H1 (cell line): ENCODE measurements at regions not wholly inside any gene's neighbourhood (a gene's known extent, or its start where the extent isn't known, plus 50 kb on each side); places are given as distances from the start of the nearest gene placed in this dataset.

ENCODE experiments used
- CTCF ChIA-PET: fragments of 300-600 bp; sonication (Branson Sonifier 250); formaldehyde crosslinking; loops from one replicate; lab custom pipeline; 2021; ENCODE audit not compliant: partially characterized antibody; lab: Charles Lee
- POLR2A ChIA-PET: fragments of 300-600 bp; sonication (Branson Sonifier 250); formaldehyde crosslinking; loops from one replicate; lab custom pipeline; 2021; ENCODE audit warnings: inconsistent platforms; ENCODE audit not compliant: partially characterized antibody; lab: Charles Lee
- DNase-seq, 2 experiments: peaks; one replicate each; pipeline versions ENCODE4 v3.0.0 to v3.0.0-alpha.2; 2010 to 2022; ENCODE audit warnings: low spot score in 2 of 2, low read depth in 1 of 2, mixed read lengths in 1 of 2
- FAIRE-seq: peaks from 2 replicates; lab custom pipeline; 2011; peaks lifted over from hg19 to GRCh38; lab: Jason Lieb, UNC
- H2AFZ ChIP-seq: 2 replicates; pipeline ENCODE4 v1.8.1; 2012; ENCODE audit warnings: low read length, inconsistent platforms
- H2AK5ac ChIP-seq: 2 replicates; pipeline ENCODE4 v1.6.1; 2013; ENCODE audit warnings: low read depth, low read length
- H2BK120ac ChIP-seq: replicated peaks from 2 replicates; pipeline ENCODE3; 2013; ENCODE audit warnings: low read depth, low read length, inconsistent platforms
- H2BK12ac ChIP-seq: 2 replicates; pipeline ENCODE4 v1.6.1; 2013; ENCODE audit warnings: low read depth, low read length
- H2BK15ac ChIP-seq: 2 replicates; pipeline ENCODE4 v1.6.1; 2013; ENCODE audit warnings: low read length
- H2BK20ac ChIP-seq: 2 replicates; pipeline ENCODE4 v1.6.1; 2013; ENCODE audit warnings: low read length
- H2BK5ac ChIP-seq: 2 replicates; pipeline ENCODE4 v1.6.1; 2013; ENCODE audit warnings: low read depth, low read length
- H3K14ac ChIP-seq: 2 replicates; pipeline ENCODE4 v1.6.1; 2013; ENCODE audit warnings: inconsistent platforms; ENCODE audit not compliant: insufficient read length
- H3K18ac ChIP-seq: 2 replicates; pipeline ENCODE4 v1.6.1; 2013; ENCODE audit warnings: low read length; ENCODE audit errors: extremely low read depth
- H3K23ac ChIP-seq: 2 replicates; pipeline ENCODE4 v1.6.1; 2013; ENCODE audit warnings: inconsistent platforms; ENCODE audit not compliant: insufficient read length
- H3K23me2 ChIP-seq: 2 replicates; pipeline ENCODE4 v1.6.1; 2013; ENCODE audit warnings: low read depth, low read length
- H3K27ac ChIP-seq: 2 replicates; pipeline ENCODE4 v1.6.1; 2011; ENCODE audit warnings: low read depth, low read length, inconsistent platforms
- H3K27me3 ChIP-seq, 4 experiments: replicated peaks in 1 of 4; 1 replicate in 1 of 4; 2 replicates in 3 of 4; pipeline versions ENCODE4 v1.6.1 to v1.8.1; 2011 to 2013; ENCODE audit warnings: low read length in 3 of 4, mild to moderate bottlenecking in 3 of 4, inconsistent platforms in 2 of 4, mixed read lengths in 2 of 4, moderate library complexity in 1 of 4; ENCODE audit not compliant: control insufficient read depth in 3 of 4, insufficient read depth in 3 of 4; ENCODE audit errors: extremely low read depth in 1 of 4
- H3K36me3 ChIP-seq, 4 experiments: 2 replicates each; pipeline versions ENCODE4 v1.6.1 to v1.8.1; 2011 to 2013; ENCODE audit warnings: mild to moderate bottlenecking in 4 of 4, low read length in 3 of 4, moderate library complexity in 2 of 4, control low read depth in 1 of 4, inconsistent platforms in 1 of 4; ENCODE audit not compliant: insufficient read depth in 4 of 4, control insufficient read depth in 2 of 4
- H3K4ac ChIP-seq: replicated peaks from 2 replicates; pipeline ENCODE3; 2013; ENCODE audit warnings: low read length, low read depth, mixed read lengths, inconsistent platforms; ENCODE audit not compliant: insufficient read length
- H3K4me1 ChIP-seq, 4 experiments: replicated peaks in 1 of 4; 1 replicate in 1 of 4; 2 replicates in 3 of 4; pipeline versions ENCODE4 v1.6.1 to v1.8.1; 2011 to 2013; ENCODE audit warnings: low read length in 3 of 4, inconsistent platforms in 2 of 4, mixed read lengths in 1 of 4; ENCODE audit not compliant: insufficient read depth in 4 of 4, control insufficient read depth in 3 of 4
- H3K4me2 ChIP-seq, 2 experiments: 2 replicates each; pipeline versions ENCODE4 v1.6.1 to v1.8.1; 2011 to 2013; ENCODE audit warnings: low read depth in 2 of 2, low read length in 2 of 2, control low read depth in 1 of 2, inconsistent platforms in 1 of 2, mild to moderate bottlenecking in 1 of 2; ENCODE audit not compliant: insufficient read depth in 1 of 2
- H3K4me3 ChIP-seq, 4 experiments: fragments of 200-600, 300-600 bp in 1 of 4; sonication (generic), shearing (Covaris generic), sonication (Bioruptor Twin) in 1 of 4; 2 replicates each; pipeline versions ENCODE4 v1.5.1 to v1.8.1; 2011 to 2016; ENCODE audit warnings: low read length in 4 of 4, low read depth in 3 of 4, control low read depth in 2 of 4, inconsistent platforms in 2 of 4, mild to moderate bottlenecking in 2 of 4, mixed read lengths in 1 of 4, moderate library complexity in 1 of 4; ENCODE audit not compliant: insufficient read depth in 2 of 4; ENCODE audit errors: extremely low read depth in 1 of 4
- H3K56ac ChIP-seq: replicated peaks from 2 replicates; pipeline ENCODE3; 2013; ENCODE audit warnings: low read depth, mild to moderate bottlenecking, mixed read lengths, low read length, inconsistent platforms; ENCODE audit not compliant: insufficient read length
- H3K79me1 ChIP-seq: 2 replicates; pipeline ENCODE4 v1.6.1; 2013; ENCODE audit warnings: low read depth, low read length, control low read depth
- H3K79me2 ChIP-seq, 2 experiments: 2 replicates each; pipeline versions ENCODE4 v1.6.1 to v1.8.1; 2012 to 2013; ENCODE audit warnings: low read length in 2 of 2, mild to moderate bottlenecking in 2 of 2, inconsistent platforms in 1 of 2; ENCODE audit not compliant: insufficient read depth in 2 of 2, control insufficient read depth in 1 of 2
- H3K9ac ChIP-seq, 4 experiments: replicated peaks in 1 of 4; 1 replicate in 1 of 4; 2 replicates in 3 of 4; pipeline versions ENCODE4 v1.6.1 to v1.8.1; 2011 to 2013; ENCODE audit warnings: low read depth in 3 of 4, low read length in 3 of 4, control low read depth in 2 of 4, mild to moderate bottlenecking in 2 of 4, moderate library complexity in 2 of 4, inconsistent platforms in 1 of 4; ENCODE audit errors: extremely low read depth in 1 of 4
- H3K9me3 ChIP-seq, 2 experiments: 2 replicates each; pipeline versions ENCODE4 v1.6.1 to v1.8.1; 2012 to 2013; ENCODE audit warnings: mild to moderate bottlenecking in 2 of 2, moderate library complexity in 2 of 2, control low read depth in 1 of 2, inconsistent platforms in 1 of 2, low read depth in 1 of 2, low read length in 1 of 2, mixed read lengths in 1 of 2; ENCODE audit not compliant: insufficient read depth in 2 of 2
- H4K20me1 ChIP-seq, 2 experiments: replicated peaks in 1 of 2; 2 replicates each; pipeline versions ENCODE3 to v1.8.1; 2011 to 2013; ENCODE audit warnings: inconsistent platforms in 2 of 2, low read length in 2 of 2, mild to moderate bottlenecking in 1 of 2; ENCODE audit not compliant: insufficient read depth in 2 of 2, control insufficient read depth in 1 of 2
- H4K5ac ChIP-seq: 2 replicates; pipeline ENCODE4 v1.6.1; 2013; ENCODE audit warnings: low read length, low read depth, mixed read lengths, inconsistent platforms; ENCODE audit not compliant: insufficient read length
- H4K8ac ChIP-seq: 2 replicates; pipeline ENCODE4 v1.8.0; 2013; ENCODE audit warnings: mild to moderate bottlenecking, moderate library complexity, low read length, inconsistent platforms; ENCODE audit not compliant: insufficient read depth; ENCODE audit errors: extremely low read depth
- H4K91ac ChIP-seq: replicated peaks from 2 replicates; pipeline ENCODE3; 2013; ENCODE audit warnings: low read length, mixed read lengths, inconsistent platforms; ENCODE audit not compliant: insufficient read length
- BACH1 ChIP-seq: IDR thresholded peaks from 2 replicates; pipeline ENCODE4 v1.6.1; 2012; ENCODE audit warnings: low read length, improper control_type of control experiment
- CBX5 ChIP-seq: fragments of 300-800, 300-1000 bp; sonication (generic); IDR thresholded peaks from 2 replicates; pipeline ENCODE4 v1.7.1; 2016; ENCODE audit warnings: antibody characterized with exemption, low read length, low read depth
- CHD1 ChIP-seq: IDR thresholded peaks from 2 replicates; pipeline ENCODE4 v1.6.1; 2012; ENCODE audit warnings: low read depth, low read length, improper control_type of control experiment
- EP300 ChIP-seq, 2 experiments: IDR thresholded peaks; 1 replicate in 1 of 2; 2 replicates in 1 of 2; pipeline ENCODE4 v1.6.1; 2011 to 2012; ENCODE audit warnings: low read depth in 2 of 2, low read length in 2 of 2, mild to moderate bottlenecking in 2 of 2, borderline replicate concordance in 1 of 2, inconsistent platforms in 1 of 2, moderate library complexity in 1 of 2
- JUN ChIP-seq: IDR thresholded peaks from 2 replicates; pipeline ENCODE4 v1.6.1; 2011; ENCODE audit warnings: low read depth, mild to moderate bottlenecking, improper control_type of control experiment, low read length
- KDM4A ChIP-seq: IDR thresholded peaks from one replicate; pipeline ENCODE4 v1.7.1; 2012; ENCODE audit warnings: low read depth, mild to moderate bottlenecking, moderate library complexity, low read length, inconsistent platforms; ENCODE audit not compliant: severe bottlenecking
- POLR2AphosphoS5 ChIP-seq: IDR thresholded peaks from 2 replicates; pipeline ENCODE4 v1.6.1; 2011; ENCODE audit warnings: low read depth, low read length
- RAD21 ChIP-seq, 2 experiments: IDR thresholded peaks in 1 of 2; conservative IDR thresholded peaks in 1 of 2; 2 replicates each; pipeline ENCODE4 v1.6.1; 2011; ENCODE audit warnings: low read depth in 2 of 2, low read length in 2 of 2, improper control_type of control experiment in 1 of 2, inconsistent platforms in 1 of 2, mild to moderate bottlenecking in 1 of 2, moderate library complexity in 1 of 2
- RNF2 ChIP-seq: fragments of 200-900, 300-1000 bp; sonication (generic); IDR thresholded peaks from 2 replicates; pipeline ENCODE4 v1.7.1; 2016; ENCODE audit warnings: borderline replicate concordance, low read depth, mild to moderate bottlenecking, antibody characterized with exemption, low read length; ENCODE audit not compliant: poor library complexity, severe bottlenecking; ENCODE audit errors: missing control alignments
- SRF ChIP-seq: IDR thresholded peaks from 2 replicates; pipeline ENCODE4 v1.6.1; 2011; ENCODE audit warnings: mild to moderate bottlenecking, low read depth, low read length, moderate library complexity
- TBP ChIP-seq: IDR thresholded peaks from 2 replicates; pipeline ENCODE4 v1.6.1; 2011; ENCODE audit warnings: low read depth, low read length, improper control_type of control experiment
- WGBS, 2 experiments: shearing (Covaris generic) in 1 of 2; methylation state at CpG; one replicate each; pipeline versions ENCODE4 v1.1.6 to v1.1.7; 2013 to 2015; ENCODE audit warnings: low lambda C conversion rate in 2 of 2, mixed read lengths in 2 of 2, inconsistent platforms in 1 of 2, low coverage in 1 of 2, missing lambda C conversion rate in 1 of 2; ENCODE audit not compliant: insufficient replicate concordance in 2 of 2, insufficient coverage in 1 of 2, insufficient read length in 1 of 2; ENCODE audit errors: extremely low coverage in 1 of 2, missing lambda C conversion rate in 1 of 2; 5-methylcytosine and 5-hydroxymethylcytosine counted together

- CTCF ChIA-PET = interaction anchor here (0.6 to 1.5 kb wide), 4 partner anchors 25 to 657 kb away, joined by 3 to 6 read pairs (median 4); no protein-coding TSS in a partner anchor
- H3K79me1 ChIP-seq = no peaks in the 10 kb centered on the region; the same call in 1 of the 2 replicates
- FAIRE-seq (no peak), DNase-seq (no peak)
- H3K9me3 ChIP-seq = peaks cover 0 to 2% of the 10 kb centered on the region in 2 experiments; a peak in 1 of 4 replicates
- no peak overlapping the region for H2BK20ac ChIP-seq
- H3K23me2 ChIP-seq = peaks cover 6% of the 10 kb centered on the region; the same call in 1 of the 2 replicates
- no peaks in the 10 kb centered on the region; a peak in 2 of 7 replicates for H3K4me1 ChIP-seq
- no peak overlapping the region for H3K56ac ChIP-seq
- no peak overlapping the region for H4K8ac ChIP-seq
- H3K4me2 ChIP-seq = no peak overlapping the region
- H3K27me3 ChIP-seq = no peaks in the 10 kb centered on the region
- no peak overlapping the region for H2AK5ac ChIP-seq
- no peak overlapping the region for H2BK5ac ChIP-seq
- no peak overlapping the region for H2AFZ ChIP-seq
- H3K36me3 ChIP-seq = no peaks in the 10 kb centered on the region
- no peak overlapping the region for H2BK120ac ChIP-seq
- POLR2A ChIA-PET = interaction anchor here (1.0 kb wide), 1 partner anchor 10 kb away, joined by 3 read pairs; no protein-coding TSS in a partner anchor
- H3K27ac ChIP-seq = no peak overlapping the region
- H3K4ac ChIP-seq = no peak overlapping the region
- no peak overlapping the region for H3K9ac ChIP-seq
- H4K91ac ChIP-seq = no peak overlapping the region
- H3K14ac ChIP-seq = no peak overlapping the region
- H4K20me1 ChIP-seq = peaks cover 0 to 5% of the 10 kb centered on the region in 2 experiments
- H3K79me2 ChIP-seq = no peaks in the 10 kb centered on the region
- 83% methylated on average over 26 of the region's 26 CpGs; no CpG with 5 or more reads in 1 of the 2 experiments for WGBS, 2 experiments
- no peak overlapping the region for H3K23ac ChIP-seq
- no peak overlapping the region for H3K4me3 ChIP-seq
- no peak overlapping the region for H4K5ac ChIP-seq
- H3K18ac ChIP-seq = no peak overlapping the region
- H2BK15ac ChIP-seq = no peak overlapping the region
- no peak overlapping the region for H2BK12ac ChIP-seq
- TF ChIP-seq RNF2 (no peak), JUN (no peak), CBX5 (no peak), SRF (no peak), TBP (no peak), BACH1 (no peak), EP300 (IDR thresholded peaks at IDR 0.05; ENCODE audit: borderline replicate concordance in 1 of 2, low read depth in 2 of 2, low read length in 2 of 2) (no peak), KDM4A (no peak), POLR2AphosphoS5 (no peak), RAD21 (IDR thresholded peaks at IDR 0.05 in 1 of 2, conservative IDR thresholded peaks at IDR 0.05 in 1 of 2; ENCODE audit: low read depth in 2 of 2, low read length in 2 of 2) (no peak), CHD1 (no peak)
Measured at GRCh38 chr10:3238115-3238871, 65.7 kb upstream of the PITRM1 start.
